WERI-Rb-1 (cell line): ENCODE measurements at regions not wholly inside any gene's neighbourhood (a gene's known extent, or its start where the extent isn't known, plus 50 kb on each side); places are given as distances from the start of the nearest gene placed in this dataset.
A peak's percentile ranks its signal among the peaks of the same experiment; 100 is the strongest.

Experiments
- DNase-seq: peaks from one replicate; pipeline ENCODE4 v3.0.0-alpha.2; 2020
- H3K27ac ChIP-seq: fragments of 250-450 bp; sonication (Bioruptor Pico); 2 replicates; pipeline ENCODE4 v1.5.1; 2020; ENCODE audit warnings: mild to moderate bottlenecking, moderate library complexity
- H3K27me3 ChIP-seq: fragments of 250-450 bp; sonication (Bioruptor Pico); 2 replicates; pipeline ENCODE4 v1.5.1; 2021; ENCODE audit warnings: mild to moderate bottlenecking, low read depth, moderate library complexity; ENCODE audit not compliant: insufficient read depth, severe bottlenecking
- H3K36me3 ChIP-seq: fragments of 250-450 bp; sonication (Bioruptor Pico); 2 replicates; pipeline ENCODE4 v1.5.1; 2020; ENCODE audit warnings: mild to moderate bottlenecking, moderate library complexity
- H3K4me3 ChIP-seq: 2 replicates; pipeline ENCODE4 v1.5.1; 2011; ENCODE audit warnings: low read depth, mild to moderate bottlenecking, control low read depth, low read length
- H3K9me3 ChIP-seq: fragments of 250-450 bp; sonication (Bioruptor Pico); 2 replicates; pipeline ENCODE4 v1.5.1; 2021; ENCODE audit warnings: mild to moderate bottlenecking, moderate library complexity; ENCODE audit not compliant: severe bottlenecking
- TF ChIP-seq, protein P1 (sequence below): IDR thresholded peaks from 2 replicates; pipeline ENCODE4 v1.5.1; 2011; ENCODE audit warnings: low read depth, mild to moderate bottlenecking, control low read depth, inconsistent platforms, low read length

DNA sequence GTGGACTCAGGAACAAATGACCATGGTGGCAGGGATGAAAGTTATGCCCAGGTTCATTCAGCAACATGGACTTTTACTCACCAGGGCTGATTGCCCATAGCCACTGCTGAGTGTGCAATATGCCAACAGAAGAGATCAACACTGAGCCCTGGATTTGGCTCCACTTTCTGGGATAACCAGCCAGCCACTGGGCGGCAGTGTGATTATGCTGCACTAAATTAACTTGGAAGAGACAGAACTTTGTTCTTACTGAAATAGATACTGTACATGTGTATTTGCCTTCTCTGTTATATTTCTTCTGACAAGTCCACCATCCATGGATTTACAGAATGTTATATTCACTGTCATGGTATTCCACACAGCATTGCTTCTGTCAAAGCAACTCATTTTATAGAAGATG, 257.4 kb downstream of the TDRD3 start:
- Histone ChIP-seq H3K36me3 (no peaks in the 10 kb centered on the region), H3K4me3 (no peak overlapping the region), H3K27me3 (no peaks in the 10 kb centered on the region), H3K9me3 (no peaks in the 10 kb centered on the region), H3K27ac (no peak overlapping the region)
- DNase-seq, result peak; percentile 37
- TF ChIP-seq, protein P1, sequence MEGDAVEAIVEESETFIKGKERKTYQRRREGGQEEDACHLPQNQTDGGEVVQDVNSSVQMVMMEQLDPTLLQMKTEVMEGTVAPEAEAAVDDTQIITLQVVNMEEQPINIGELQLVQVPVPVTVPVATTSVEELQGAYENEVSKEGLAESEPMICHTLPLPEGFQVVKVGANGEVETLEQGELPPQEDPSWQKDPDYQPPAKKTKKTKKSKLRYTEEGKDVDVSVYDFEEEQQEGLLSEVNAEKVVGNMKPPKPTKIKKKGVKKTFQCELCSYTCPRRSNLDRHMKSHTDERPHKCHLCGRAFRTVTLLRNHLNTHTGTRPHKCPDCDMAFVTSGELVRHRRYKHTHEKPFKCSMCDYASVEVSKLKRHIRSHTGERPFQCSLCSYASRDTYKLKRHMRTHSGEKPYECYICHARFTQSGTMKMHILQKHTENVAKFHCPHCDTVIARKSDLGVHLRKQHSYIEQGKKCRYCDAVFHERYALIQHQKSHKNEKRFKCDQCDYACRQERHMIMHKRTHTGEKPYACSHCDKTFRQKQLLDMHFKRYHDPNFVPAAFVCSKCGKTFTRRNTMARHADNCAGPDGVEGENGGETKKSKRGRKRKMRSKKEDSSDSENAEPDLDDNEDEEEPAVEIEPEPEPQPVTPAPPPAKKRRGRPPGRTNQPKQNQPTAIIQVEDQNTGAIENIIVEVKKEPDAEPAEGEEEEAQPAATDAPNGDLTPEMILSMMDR, result peak; percentile 62

DNA sequence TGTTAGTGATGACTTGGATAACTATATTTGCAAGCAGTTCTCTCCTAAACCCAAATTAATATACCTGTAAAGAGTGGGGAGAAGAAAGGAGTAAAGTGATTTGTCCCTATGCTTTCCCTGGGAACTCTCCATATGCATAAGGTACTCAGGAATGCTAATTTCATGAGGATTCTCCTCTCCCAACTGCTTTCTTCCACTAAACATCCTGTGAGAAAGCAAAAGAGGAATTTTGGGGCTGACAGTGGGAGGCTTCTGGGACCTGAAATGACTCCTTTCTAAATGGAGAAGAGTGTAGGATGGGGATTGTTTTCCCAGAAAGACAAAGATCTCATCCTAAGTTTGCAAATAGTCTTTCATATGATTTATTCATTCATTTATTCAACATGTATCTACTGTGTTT, 250.5 kb downstream of the TDRD3 start:
- DNase-seq, result no peak
- no peak overlapping the region for H3K4me3 ChIP-seq
- H3K27ac ChIP-seq, result no peak overlapping the region
- no peaks in the 10 kb centered on the region for H3K36me3 ChIP-seq
- H3K27me3 ChIP-seq, result no peaks in the 10 kb centered on the region
- TF ChIP-seq, protein P1, result no peak
- no peaks in the 10 kb centered on the region for H3K9me3 ChIP-seq

DNA sequence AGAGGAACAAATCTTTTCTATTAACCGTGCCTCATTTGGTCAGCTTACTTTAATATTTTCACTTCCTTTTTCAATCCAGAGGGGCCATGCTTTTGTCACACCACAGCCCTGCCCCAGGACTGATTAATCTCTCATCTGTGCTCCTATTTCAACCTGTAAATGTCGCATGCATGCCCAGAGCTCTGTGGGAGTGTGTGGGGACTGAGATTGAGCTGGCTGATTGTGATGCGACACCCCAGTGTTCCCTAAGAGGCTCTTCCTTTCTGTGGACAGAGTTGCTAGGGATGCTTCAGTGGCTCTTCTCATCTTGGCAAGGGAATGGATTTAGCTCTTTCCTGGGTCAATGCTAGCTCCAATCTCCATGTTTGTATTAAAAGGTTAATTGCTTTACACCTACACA, 249.6 kb downstream of the TDRD3 start:
- H3K4me3 ChIP-seq, result no peak overlapping the region
- no peaks in the 10 kb centered on the region for H3K27me3 ChIP-seq
- no peaks in the 10 kb centered on the region for H3K9me3 ChIP-seq
- H3K36me3 ChIP-seq, result no peaks in the 10 kb centered on the region
- no peak for DNase-seq
- no peak overlapping the region for H3K27ac ChIP-seq
- TF ChIP-seq, protein P1, result no peak

DNA sequence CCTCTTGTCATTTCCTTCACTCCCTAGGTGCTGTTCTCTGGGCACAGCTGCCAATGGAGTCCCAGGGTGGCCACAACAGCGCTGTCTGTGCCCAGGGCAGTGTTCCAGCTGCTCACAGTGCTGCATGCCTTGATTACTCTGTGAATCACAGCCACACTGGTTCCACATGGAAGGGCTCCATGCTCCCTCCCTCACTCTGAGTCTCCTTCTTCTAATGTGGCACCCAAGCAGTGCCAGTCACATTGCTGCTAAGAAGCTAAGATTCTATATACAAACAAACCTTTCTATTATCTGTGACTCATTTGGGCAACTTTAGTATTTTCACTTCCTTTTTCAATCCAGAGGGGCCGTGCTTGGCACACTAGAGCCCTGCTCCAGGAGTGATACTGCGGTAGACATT, 248.7 kb downstream of the TDRD3 start:
- no peak for DNase-seq
- H3K36me3 ChIP-seq, result no peaks in the 10 kb centered on the region

DNA sequence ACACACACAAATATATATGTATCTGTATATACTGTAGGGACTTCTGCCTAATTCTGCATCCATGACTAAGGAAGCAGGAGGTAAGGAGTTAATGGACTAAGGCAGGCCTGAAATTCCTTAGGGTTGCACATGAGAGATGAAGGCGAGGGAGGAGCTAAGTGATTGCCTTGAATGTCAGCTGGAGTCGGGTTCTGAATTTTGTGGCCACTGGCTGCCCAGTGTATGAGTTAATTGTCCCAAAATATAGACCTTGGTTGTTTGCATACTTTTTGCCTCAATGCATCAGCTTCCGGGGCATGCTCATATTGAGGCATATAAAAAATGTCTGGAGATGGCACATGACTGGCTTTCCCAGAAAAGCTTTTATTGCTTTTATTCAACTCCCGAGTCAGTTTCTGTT, 245.5 kb downstream of the TDRD3 start:
- H3K27me3 ChIP-seq, result no peaks in the 10 kb centered on the region
- no peak overlapping the region for H3K27ac ChIP-seq
- no peak overlapping the region for H3K4me3 ChIP-seq
- no peak for DNase-seq
- H3K36me3 ChIP-seq, result no peaks in the 10 kb centered on the region
- TF ChIP-seq, protein P1, result no peak
- no peaks in the 10 kb centered on the region for H3K9me3 ChIP-seq

More for the DNA sequence above, 248.7 kb downstream of the TDRD3 start:
- TF ChIP-seq, protein P1, result no peak
- H3K27ac ChIP-seq, result no peak overlapping the region
- H3K9me3 ChIP-seq, result no peaks in the 10 kb centered on the region
- H3K4me3 ChIP-seq, result no peak overlapping the region
- no peaks in the 10 kb centered on the region for H3K27me3 ChIP-seq

DNA sequence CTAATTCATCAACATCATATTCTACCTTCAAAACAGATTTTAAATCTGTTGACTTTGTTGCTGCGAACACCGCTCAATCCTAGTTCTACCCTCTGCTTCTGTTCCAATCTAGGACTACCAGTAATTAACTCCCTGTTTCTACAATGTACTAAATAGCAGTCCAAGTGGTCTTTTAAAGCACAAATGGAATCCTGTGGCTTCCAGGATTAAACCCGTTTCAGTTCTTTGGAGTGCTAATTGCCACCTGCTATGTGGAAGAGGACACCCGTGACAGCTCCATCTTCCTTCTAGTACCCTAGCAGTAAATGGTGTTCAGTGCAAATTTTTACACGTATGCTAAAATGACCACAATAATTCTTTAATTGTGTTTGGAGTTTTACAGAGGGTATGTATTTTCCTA, 232.1 kb downstream of the TDRD3 start:
- TF ChIP-seq, protein P1, result no peak
- no peak for DNase-seq
- Histone ChIP-seq H3K36me3 (no peaks in the 10 kb centered on the region), H3K27me3 (no peaks in the 10 kb centered on the region), H3K4me3 (no peak overlapping the region), H3K9me3 (no peaks in the 10 kb centered on the region), H3K27ac (no peak overlapping the region)
